Mesendoderm (in vitro differentiated cells): ENCODE measurements at regions not wholly inside any gene's neighbourhood (a gene's known extent, or its start where the extent isn't known, plus 50 kb on each side); places are given as distances from the start of the nearest gene placed in this dataset.

ENCODE experiments used
- DNase-seq: peaks from one replicate; pipeline ENCODE4 v3.0.0; 2013
- H2AK5ac ChIP-seq: 2 replicates; pipeline ENCODE4 v1.6.1; 2013; ENCODE audit warnings: low read length, inconsistent platforms
- H2BK120ac ChIP-seq: 2 replicates; pipeline ENCODE4 v1.6.1; 2013; ENCODE audit warnings: low read depth, mild to moderate bottlenecking, low read length, moderate library complexity, mixed read lengths
- H2BK15ac ChIP-seq: replicated peaks from 2 replicates; pipeline ENCODE4 v1.6.1; 2013; ENCODE audit warnings: low read depth, mild to moderate bottlenecking, moderate library complexity
- H2BK5ac ChIP-seq: 2 replicates; pipeline ENCODE4 v1.6.1; 2013; ENCODE audit warnings: low read length, inconsistent platforms
- H3K18ac ChIP-seq: 2 replicates; pipeline ENCODE4 v1.6.1; 2013; ENCODE audit warnings: mild to moderate bottlenecking, low read length, mixed read lengths
- H3K23ac ChIP-seq: one replicate; pipeline ENCODE4 v1.6.1; 2013; ENCODE audit warnings: low read length
- H3K27ac ChIP-seq: 2 replicates; pipeline ENCODE4 v1.5.1; 2013; ENCODE audit warnings: low read depth, mild to moderate bottlenecking, inconsistent platforms, low read length, moderate library complexity
- H3K27me3 ChIP-seq: 2 replicates; pipeline ENCODE4 v1.6.1; 2013; ENCODE audit warnings: low read length, control low read depth, mild to moderate bottlenecking, inconsistent platforms; ENCODE audit not compliant: insufficient read depth, poor library complexity
- H3K36me3 ChIP-seq: 2 replicates; pipeline ENCODE4 v1.6.1; 2013; ENCODE audit warnings: low read length, inconsistent platforms; ENCODE audit not compliant: control insufficient read depth, insufficient read depth
- H3K4ac ChIP-seq: one replicate; pipeline ENCODE4 v1.6.1; 2013; ENCODE audit warnings: low read depth, mild to moderate bottlenecking, low read length, moderate library complexity
- H3K4me1 ChIP-seq: 2 replicates; pipeline ENCODE4 v1.6.1; 2013; ENCODE audit warnings: low read depth, low read length, inconsistent platforms; ENCODE audit not compliant: control insufficient read depth
- H3K4me2 ChIP-seq: 2 replicates; pipeline ENCODE4 v1.6.1; 2013; ENCODE audit warnings: low read length
- H3K4me3 ChIP-seq: 2 replicates; pipeline ENCODE4 v1.5.1; 2013; ENCODE audit warnings: mild to moderate bottlenecking, low read length
- H3K56ac ChIP-seq: one replicate; pipeline ENCODE4 v1.6.1; 2013; ENCODE audit warnings: low read length
- H3K79me1 ChIP-seq: 2 replicates; pipeline ENCODE4 v1.6.1; 2013; ENCODE audit warnings: low read length, inconsistent platforms
- H3K79me2 ChIP-seq: 2 replicates; pipeline ENCODE4 v1.6.1; 2013; ENCODE audit warnings: mild to moderate bottlenecking, low read length; ENCODE audit not compliant: control insufficient read depth, insufficient read depth
- H3K9ac ChIP-seq: 2 replicates; pipeline ENCODE4 v1.6.1; 2013; ENCODE audit warnings: low read length, inconsistent platforms
- H4K5ac ChIP-seq: one replicate; pipeline ENCODE4 v1.6.1; 2013; ENCODE audit warnings: low read length
- H4K8ac ChIP-seq: one replicate; pipeline ENCODE4 v1.6.1; 2013; ENCODE audit warnings: low read depth, mild to moderate bottlenecking, control low read depth, low read length, moderate library complexity
- WGBS: extraction: QIAGEN DNeasy Blood & Tissue Kit; methylation state at CpG from one replicate; pipeline ENCODE4 v1.1.7; 2013; ENCODE audit warnings: low lambda C conversion rate, missing lambda C conversion rate; ENCODE audit not compliant: insufficient coverage; ENCODE audit errors: extremely low coverage; 5-methylcytosine and 5-hydroxymethylcytosine counted together

DNA sequence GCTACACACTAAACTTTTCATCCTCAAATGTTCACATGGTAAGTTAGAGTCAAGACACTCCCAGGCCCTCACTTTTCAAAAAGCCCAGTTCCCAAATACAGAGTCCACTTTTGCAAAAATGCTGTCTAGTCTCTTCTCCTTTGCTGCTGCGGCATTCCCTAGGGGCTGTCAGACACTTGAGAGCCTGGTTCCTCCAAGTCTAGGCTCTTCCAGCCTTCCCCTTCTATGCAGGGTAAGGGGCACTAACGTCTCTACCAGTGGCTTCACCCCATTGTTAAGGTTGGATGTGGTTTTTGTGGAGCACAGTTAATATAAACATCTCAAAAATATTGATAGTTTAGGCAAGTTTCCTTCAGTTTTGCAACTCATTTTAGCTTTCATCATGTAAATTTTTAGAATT is 181.5 kb downstream of the KIF18A start:
- Histone ChIP-seq H4K5ac (no peak overlapping the region), H2BK5ac (no peak overlapping the region), H3K36me3 (no peaks in the 10 kb centered on the region), H3K27me3 (no peaks in the 10 kb centered on the region), H2BK120ac (no peak overlapping the region), H3K23ac (no peak overlapping the region), H3K18ac (no peak overlapping the region), H3K4ac (no peak overlapping the region), H4K8ac (no peak overlapping the region), H3K27ac (no peak overlapping the region), H2AK5ac (no peak overlapping the region), H3K56ac (no peak overlapping the region), H3K4me2 (no peak overlapping the region), H3K4me1 (no peaks in the 10 kb centered on the region), H3K79me2 (no peaks in the 10 kb centered on the region), H3K4me3 (no peak overlapping the region), H2BK15ac (no peak overlapping the region), H3K9ac (no peak overlapping the region), H3K79me1 (no peaks in the 10 kb centered on the region)
- no peak for DNase-seq
- WGBS, result no CpG with 5 or more reads among the region's 2 CpGs

DNA sequence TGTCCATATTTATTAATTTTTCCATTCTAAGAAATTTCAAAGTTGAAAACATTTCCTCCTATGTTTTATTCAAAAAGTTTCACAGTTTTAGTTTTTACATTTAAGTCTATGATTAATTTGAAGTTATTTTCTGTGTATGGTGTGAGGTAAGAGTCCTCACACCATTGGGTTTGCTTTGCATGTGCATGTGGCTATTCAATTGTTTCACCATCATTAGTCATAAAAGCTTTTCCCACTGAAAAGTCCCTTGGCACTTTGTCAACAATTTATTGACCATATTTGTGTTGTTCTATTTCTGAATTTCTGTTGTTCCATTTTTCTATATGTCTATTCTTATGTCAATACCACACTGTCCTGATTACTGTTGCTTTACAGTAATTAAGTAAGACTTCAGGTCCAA is 186.5 kb downstream of the KIF18A start:
- Histone ChIP-seq H3K79me1 (no peaks in the 10 kb centered on the region), H3K4me3 (no peak overlapping the region), H3K27me3 (no peaks in the 10 kb centered on the region), H3K18ac (no peak overlapping the region), H2AK5ac (no peak overlapping the region), H2BK15ac (no peak overlapping the region), H3K79me2 (no peaks in the 10 kb centered on the region), H2BK120ac (no peak overlapping the region), H3K4ac (no peak overlapping the region), H3K56ac (no peak overlapping the region), H2BK5ac (no peak overlapping the region), H3K27ac (no peak overlapping the region), H3K4me1 (no peaks in the 10 kb centered on the region), H4K8ac (no peak overlapping the region), H3K36me3 (no peaks in the 10 kb centered on the region), H3K9ac (no peak overlapping the region), H3K4me2 (no peak overlapping the region), H3K23ac (no peak overlapping the region), H4K5ac (no peak overlapping the region)
- no peak for DNase-seq

- WGBS, result no CpG with 5 or more reads among the region's 6 CpGs
- Histone ChIP-seq H3K4ac (no peak overlapping the region), H3K36me3 (no peaks in the 10 kb centered on the region), H2BK15ac (no peak overlapping the region), H3K79me1 (no peaks in the 10 kb centered on the region), H2BK5ac (no peak overlapping the region), H3K23ac (no peak overlapping the region), H3K27me3 (no peaks in the 10 kb centered on the region), H3K4me2 (no peak overlapping the region), H3K4me3 (no peak overlapping the region), H3K79me2 (no peaks in the 10 kb centered on the region), H3K4me1 (no peaks in the 10 kb centered on the region), H4K8ac (no peak overlapping the region), H3K18ac (no peak overlapping the region), H4K5ac (no peak overlapping the region), H2AK5ac (no peak overlapping the region), H3K56ac (no peak overlapping the region), H2BK120ac (no peak overlapping the region), H3K27ac (no peak overlapping the region), H3K9ac (no peak overlapping the region)
- no peak for DNase-seq
Measured at GRCh38 chr11:27916541-27917100, 191.3 kb downstream of the KIF18A start.

- no peak overlapping the region for H2BK5ac ChIP-seq
- no peak overlapping the region for H4K5ac ChIP-seq
- H3K23ac ChIP-seq, result no peak overlapping the region
- H3K79me1 ChIP-seq, result no peaks in the 10 kb centered on the region
- no peak overlapping the region for H3K27ac ChIP-seq
- no peak overlapping the region for H4K8ac ChIP-seq
- H3K4me2 ChIP-seq, result no peak overlapping the region
- no peak for DNase-seq
- no peaks in the 10 kb centered on the region for H3K36me3 ChIP-seq
- no peaks in the 10 kb centered on the region for H3K79me2 ChIP-seq
- H3K4ac ChIP-seq, result no peak overlapping the region
- H2AK5ac ChIP-seq, result no peak overlapping the region
- no peak overlapping the region for H2BK15ac ChIP-seq
- H3K18ac ChIP-seq, result no peak overlapping the region
- no peaks in the 10 kb centered on the region for H3K27me3 ChIP-seq
- H2BK120ac ChIP-seq, result no peak overlapping the region
- no peaks in the 10 kb centered on the region for H3K4me1 ChIP-seq
- no peak overlapping the region for H3K56ac ChIP-seq
- H3K9ac ChIP-seq, result no peak overlapping the region
- no peak overlapping the region for H3K4me3 ChIP-seq
Measured at GRCh38 chr11:27914080-27914479, 193.9 kb downstream of the KIF18A start.

DNA sequence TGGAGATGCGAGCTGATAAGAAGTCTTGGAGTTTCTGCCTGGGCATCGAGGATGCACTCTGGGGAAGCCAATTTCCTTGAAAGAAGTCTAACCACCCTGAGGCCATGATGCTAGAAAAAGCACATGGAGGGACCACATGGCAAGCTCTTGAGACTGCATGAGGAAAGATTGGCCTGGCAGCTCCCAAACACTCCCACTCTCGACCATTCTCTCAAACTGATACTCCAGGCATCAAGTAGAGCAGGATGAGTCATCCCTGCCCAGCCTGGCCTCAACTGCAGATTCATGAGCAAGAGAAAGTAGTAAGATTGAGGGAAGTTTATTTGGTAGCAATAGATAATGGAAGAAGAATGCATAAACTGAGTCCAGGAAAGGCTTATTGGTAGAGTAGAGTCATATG is 194.3 kb downstream of the KIF18A start:
- no peak overlapping the region for H3K4ac ChIP-seq
- H3K4me1 ChIP-seq, result no peaks in the 10 kb centered on the region
- no peak overlapping the region for H3K56ac ChIP-seq
- no peak overlapping the region for H3K9ac ChIP-seq
- H3K27ac ChIP-seq, result no peak overlapping the region
- H2AK5ac ChIP-seq, result no peak overlapping the region
- no peaks in the 10 kb centered on the region for H3K79me1 ChIP-seq
- H3K79me2 ChIP-seq, result no peaks in the 10 kb centered on the region
- H3K4me3 ChIP-seq, result no peak overlapping the region
- H3K27me3 ChIP-seq, result no peaks in the 10 kb centered on the region
- no peak overlapping the region for H2BK5ac ChIP-seq
- no peak overlapping the region for H4K8ac ChIP-seq
- H3K23ac ChIP-seq, result no peak overlapping the region
- no peak overlapping the region for H3K4me2 ChIP-seq
- H2BK15ac ChIP-seq, result no peak overlapping the region
- no peaks in the 10 kb centered on the region for H3K36me3 ChIP-seq
- H4K5ac ChIP-seq, result no peak overlapping the region
- DNase-seq, result peak; percentile 19
- H3K18ac ChIP-seq, result no peak overlapping the region
- no CpG with 5 or more reads among the region's 3 CpGs for WGBS
- H2BK120ac ChIP-seq, result no peak overlapping the region

DNA sequence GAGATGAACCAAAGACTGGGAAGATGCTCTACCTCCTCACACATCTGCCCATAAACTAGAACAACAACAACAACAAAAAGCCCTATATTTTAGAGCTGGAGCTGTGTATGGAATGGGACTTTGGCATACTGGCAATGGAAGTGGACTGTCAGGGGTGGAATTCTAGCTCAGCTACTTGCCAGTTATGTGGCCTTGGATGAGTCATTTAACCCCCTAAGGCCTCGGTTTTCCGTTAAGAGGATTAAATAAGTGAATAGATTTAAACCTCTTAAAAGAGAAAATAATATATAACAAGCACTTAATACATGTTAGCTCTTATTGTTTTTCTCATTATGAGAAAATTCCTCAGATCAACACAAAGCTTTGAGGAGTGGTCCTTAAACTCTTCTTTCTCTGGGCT is 195.0 kb downstream of the KIF18A start:
- H2AK5ac ChIP-seq, result no peak overlapping the region
- DNase-seq, result no peak
- H3K4me1 ChIP-seq, result no peaks in the 10 kb centered on the region
- H3K4me3 ChIP-seq, result no peak overlapping the region
- H3K79me2 ChIP-seq, result no peaks in the 10 kb centered on the region
- H3K4me2 ChIP-seq, result no peak overlapping the region
- H3K9ac ChIP-seq, result no peak overlapping the region
- no peak overlapping the region for H3K23ac ChIP-seq
- H3K4ac ChIP-seq, result no peak overlapping the region
- H2BK5ac ChIP-seq, result no peak overlapping the region
- no peak overlapping the region for H4K5ac ChIP-seq
- H3K79me1 ChIP-seq, result no peaks in the 10 kb centered on the region
- H3K27me3 ChIP-seq, result no peaks in the 10 kb centered on the region
- no CpG with 5 or more reads among the region's 2 CpGs for WGBS
- H3K36me3 ChIP-seq, result no peaks in the 10 kb centered on the region
- H3K18ac ChIP-seq, result no peak overlapping the region
- H3K27ac ChIP-seq, result no peak overlapping the region
- H2BK120ac ChIP-seq, result no peak overlapping the region
- H2BK15ac ChIP-seq, result no peak overlapping the region
- no peak overlapping the region for H3K56ac ChIP-seq
- no peak overlapping the region for H4K8ac ChIP-seq
